GM23338 (cell line): ENCODE measurements at regions not wholly inside any gene's neighbourhood (a gene's known extent, or its start where the extent isn't known, plus 50 kb on each side); places are given as distances from the start of the nearest gene placed in this dataset.

ENCODE experiments used
- ATAC-seq: fragments of 200-7000 bp; cut with Tn5 transposase; 3 replicates; pipeline ENCODE4 v1.9.1; 2020
- DNase-seq: peaks from one replicate; pipeline ENCODE4 v3.0.0-alpha.2; 2015; ENCODE audit warnings: low spot score
- H2AFZ ChIP-seq: fragments of 200-600 bp; sonication (generic); 2 replicates; pipeline ENCODE4 v1.8.0; 2016; ENCODE audit warnings: antibody characterized with exemption, mild to moderate bottlenecking, moderate library complexity
- H3F3A ChIP-seq: fragments of 200-600 bp; sonication (generic); replicated peaks from 2 replicates; pipeline ENCODE4 v1.8.0; 2017; ENCODE audit warnings: antibody characterized with exemption, mixed run types, low read depth
- H3K27ac ChIP-seq: fragments of 200-600 bp; sonication (generic); 2 replicates; pipeline ENCODE4 v1.6.1; 2016; ENCODE audit warnings: low read depth
- H3K27me3 ChIP-seq: fragments of 200-600 bp; sonication (generic); 2 replicates; pipeline ENCODE4 v1.8.0; 2016; ENCODE audit warnings: mild to moderate bottlenecking, mixed run types, moderate library complexity; ENCODE audit not compliant: insufficient read depth
- H3K36me3 ChIP-seq: fragments of 200-600 bp; sonication (generic); 2 replicates; pipeline ENCODE4 v1.8.0; 2016; ENCODE audit warnings: mild to moderate bottlenecking; ENCODE audit not compliant: insufficient read depth
- H3K4me1 ChIP-seq: fragments of 200-600 bp; sonication (generic); 2 replicates; pipeline ENCODE4 v1.8.0; 2016; ENCODE audit warnings: mild to moderate bottlenecking, moderate library complexity; ENCODE audit not compliant: insufficient read depth
- H3K4me2 ChIP-seq: fragments of 200-600 bp; sonication (generic); 2 replicates; pipeline ENCODE4 v1.7.1; 2017; ENCODE audit warnings: mixed run types
- H3K4me3 ChIP-seq: fragments of 200-600 bp; sonication (generic); 2 replicates; pipeline ENCODE4 v1.6.1; 2016; ENCODE audit warnings: mixed run types
- H3K79me2 ChIP-seq: fragments of 200-600 bp; sonication (generic); replicated peaks from 2 replicates; pipeline ENCODE4 v1.8.0; 2017; ENCODE audit warnings: mild to moderate bottlenecking; ENCODE audit not compliant: insufficient read depth
- H3K9me2 ChIP-seq: fragments of 200-600 bp; sonication (generic); 2 replicates; pipeline ENCODE4 v1.8.0; 2017; ENCODE audit not compliant: insufficient read depth
- H4K20me1 ChIP-seq: fragments of 200-600 bp; sonication (generic); replicated peaks from 2 replicates; pipeline ENCODE4 v1.8.0; 2017; ENCODE audit warnings: mild to moderate bottlenecking; ENCODE audit not compliant: insufficient read depth
- H3K27ac Mint-ChIP-seq: 2 replicates; pipeline ENCODE4 v1.8.0; 2020; ENCODE audit warnings: inconsistent platforms, mild to moderate bottlenecking, moderate library complexity, mixed read lengths
- H3K27me3 Mint-ChIP-seq: 3 replicates; pipeline ENCODE4 v1.8.0; 2022; ENCODE audit warnings: low read depth, mild to moderate bottlenecking, moderate library complexity, mixed read lengths, inconsistent platforms; ENCODE audit not compliant: insufficient read depth, poor library complexity
- H3K36me3 Mint-ChIP-seq: 3 replicates; pipeline ENCODE4 v1.8.0; 2021; ENCODE audit warnings: low read depth, mild to moderate bottlenecking, inconsistent platforms, moderate library complexity, mixed read lengths
- H3K4me1 Mint-ChIP-seq: 3 replicates; pipeline ENCODE4 v1.8.0; 2020; ENCODE audit warnings: mild to moderate bottlenecking, inconsistent platforms, mixed read lengths
- H3K4me3 Mint-ChIP-seq: 3 replicates; pipeline ENCODE4 v1.8.0; 2021; ENCODE audit warnings: moderate library complexity, mild to moderate bottlenecking, inconsistent platforms, mixed read lengths
- H3K9me3 Mint-ChIP-seq: 3 replicates; pipeline ENCODE4 v1.8.0; 2020; ENCODE audit warnings: moderate library complexity, mild to moderate bottlenecking, inconsistent platforms, mixed read lengths
- CREB1 ChIP-seq: fragments of 250-450 bp; sonication (Bioruptor Pico); IDR thresholded peaks from 2 replicates; pipeline ENCODE4 v1.5.0; 2020; ENCODE audit warnings: low read depth, mild to moderate bottlenecking, moderate library complexity
- CTCF ChIP-seq, 2 experiments: fragments of 200-600 bp in 1 of 2; sonication (generic) in 1 of 2; conservative IDR thresholded peaks; 2 replicates each; pipeline versions ENCODE4 v1.5.1 to v1.6.1; 2016 to 2017; ENCODE audit warnings: antibody characterized with exemption in 2 of 2, low read depth in 2 of 2, mild to moderate bottlenecking in 2 of 2, moderate library complexity in 1 of 2
- ETS1 ChIP-seq: IDR thresholded peaks from 2 replicates; pipeline ENCODE4 v1.6.1; 2016; ENCODE audit warnings: antibody characterized with exemption
- EZH2 ChIP-seq: fragments of 200-600 bp; sonication (generic); IDR thresholded peaks from one replicate; pipeline ENCODE4 v1.8.0; 2017; ENCODE audit warnings: antibody characterized with exemption, mild to moderate bottlenecking, low read depth; ENCODE audit not compliant: unreplicated experiment
- EZH2phosphoT487 ChIP-seq: fragments of 200-600 bp; sonication (generic); IDR thresholded peaks from one replicate; pipeline ENCODE4 v1.8.1; 2018; ENCODE audit warnings: antibody characterized with exemption; ENCODE audit not compliant: unreplicated experiment
- JUNB ChIP-seq: IDR thresholded peaks from one replicate; pipeline ENCODE4 v1.6.1; 2016; ENCODE audit warnings: antibody characterized with exemption; ENCODE audit not compliant: unreplicated experiment
- NANOG ChIP-seq: IDR thresholded peaks from 2 replicates; pipeline ENCODE4 v1.6.1; 2016; ENCODE audit warnings: antibody characterized with exemption, borderline replicate concordance
- POLR2AphosphoS5 ChIP-seq: IDR thresholded peaks from 2 replicates; pipeline ENCODE4 v1.6.1; 2016; ENCODE audit warnings: antibody characterized with exemption, low read depth
- REST ChIP-seq: IDR thresholded peaks from one replicate; pipeline ENCODE4 v1.6.1; 2018; ENCODE audit warnings: antibody characterized with exemption; ENCODE audit not compliant: unreplicated experiment
- STAT1 ChIP-seq: IDR thresholded peaks from one replicate; pipeline ENCODE4 v1.6.1; 2016; ENCODE audit warnings: antibody characterized with exemption; ENCODE audit not compliant: unreplicated experiment
- ZNF114 ChIP-seq: fragments of 250-450 bp; sonication (Bioruptor Pico); IDR thresholded peaks from 2 replicates; pipeline ENCODE4 v1.5.0; 2020; ENCODE audit warnings: mild to moderate bottlenecking, moderate library complexity
- ZNF331 ChIP-seq: fragments of 250-450 bp; sonication (Bioruptor Pico); IDR thresholded peaks from 2 replicates; pipeline ENCODE4 v1.5.0; 2020; ENCODE audit warnings: low read depth, mild to moderate bottlenecking, moderate library complexity
- ZNF462 ChIP-seq: fragments of 250-450 bp; sonication (Bioruptor Pico); IDR thresholded peaks from 2 replicates; pipeline ENCODE4 v1.5.0; 2020; ENCODE audit warnings: mild to moderate bottlenecking, moderate library complexity

- Histone ChIP-seq H3K4me2 (no peak overlapping the region), H4K20me1 (no peaks in the 10 kb centered on the region), H3K27me3 (no peaks in the 10 kb centered on the region), H2AFZ (no peak overlapping the region), H3K36me3 (no peaks in the 10 kb centered on the region), H3K27ac (no peak overlapping the region), H3K79me2 (no peaks in the 10 kb centered on the region), H3K4me1 (no peaks in the 10 kb centered on the region), H3K4me3 (no peak overlapping the region), H3F3A (no peaks in the 10 kb centered on the region), H3K9me2 (no peaks in the 10 kb centered on the region)
- Mint-ChIP-seq H3K4me3 (no peak overlapping the region), H3K4me1 (no peaks in the 10 kb centered on the region), H3K36me3 (no peaks in the 10 kb centered on the region; the same call in 2 of the 3 replicates), H3K27ac (no peak overlapping the region), H3K9me3 (no peaks in the 10 kb centered on the region), H3K27me3 (no peaks in the 10 kb centered on the region)
- no peak for ATAC-seq
- TF ChIP-seq ZNF331 (CRISPR knock-in tag) (no peak), REST (no peak), POLR2AphosphoS5 (no peak), EZH2 (no peak), JUNB (no peak), ZNF114 (CRISPR knock-in tag) (no peak), STAT1 (no peak), EZH2phosphoT487 (no peak), CTCF (conservative IDR thresholded peaks at IDR 0.05; ENCODE audit: low read depth in 2 of 2) (no peak), ZNF462 (CRISPR knock-in tag) (no peak), NANOG (no peak), ETS1 (no peak), CREB1 (CRISPR knock-in tag) (no peak)
- no peak for DNase-seq
These were observed 108.8 kb upstream of the ANO5 start for GRCh38 chr11:22084056-22084455.
